ENCODE measurements at regions not wholly inside any gene's neighbourhood (a gene's known extent, or its start where the extent isn't known, plus 50 kb on each side); places are given as distances from the start of the nearest gene placed in this dataset.

- H3K4me3 ChIP-seq (ENCODE audit: low read depth, low read length) = no peak overlapping the region
- TF ChIP-seq, protein P1, sequence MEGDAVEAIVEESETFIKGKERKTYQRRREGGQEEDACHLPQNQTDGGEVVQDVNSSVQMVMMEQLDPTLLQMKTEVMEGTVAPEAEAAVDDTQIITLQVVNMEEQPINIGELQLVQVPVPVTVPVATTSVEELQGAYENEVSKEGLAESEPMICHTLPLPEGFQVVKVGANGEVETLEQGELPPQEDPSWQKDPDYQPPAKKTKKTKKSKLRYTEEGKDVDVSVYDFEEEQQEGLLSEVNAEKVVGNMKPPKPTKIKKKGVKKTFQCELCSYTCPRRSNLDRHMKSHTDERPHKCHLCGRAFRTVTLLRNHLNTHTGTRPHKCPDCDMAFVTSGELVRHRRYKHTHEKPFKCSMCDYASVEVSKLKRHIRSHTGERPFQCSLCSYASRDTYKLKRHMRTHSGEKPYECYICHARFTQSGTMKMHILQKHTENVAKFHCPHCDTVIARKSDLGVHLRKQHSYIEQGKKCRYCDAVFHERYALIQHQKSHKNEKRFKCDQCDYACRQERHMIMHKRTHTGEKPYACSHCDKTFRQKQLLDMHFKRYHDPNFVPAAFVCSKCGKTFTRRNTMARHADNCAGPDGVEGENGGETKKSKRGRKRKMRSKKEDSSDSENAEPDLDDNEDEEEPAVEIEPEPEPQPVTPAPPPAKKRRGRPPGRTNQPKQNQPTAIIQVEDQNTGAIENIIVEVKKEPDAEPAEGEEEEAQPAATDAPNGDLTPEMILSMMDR (IDR thresholded peaks at IDR 0.05; ENCODE audit: borderline replicate concordance, insufficient read depth, low read depth, low read length) = no peak
Measured at GRCh38 chr2:136505462-136505861, 259.9 kb upstream of the THSD7B start.

DNA sequence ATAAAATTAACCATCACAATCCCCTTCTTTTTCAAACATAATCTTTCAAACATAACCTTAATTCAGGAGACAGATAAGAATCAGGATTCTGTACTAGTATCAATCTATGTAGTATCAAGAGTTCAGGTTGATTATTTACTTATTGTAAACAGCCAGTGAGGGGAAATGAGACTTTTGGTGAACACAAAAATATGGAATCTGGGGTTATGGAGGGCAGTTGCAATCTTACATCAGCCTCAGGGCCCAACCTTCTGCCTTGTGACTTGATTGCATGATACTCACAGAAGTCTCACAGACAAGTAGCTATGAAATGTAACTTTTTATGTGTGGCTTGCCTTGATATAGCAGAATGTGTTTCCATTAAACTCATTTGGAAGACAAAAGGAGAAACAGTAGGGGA is 262.7 kb upstream of the THSD7B start:
- TF ChIP-seq, protein P1 (IDR thresholded peaks at IDR 0.05; ENCODE audit: borderline replicate concordance, insufficient read depth, low read depth, low read length) = no peak
- no peak overlapping the region for H3K4me3 ChIP-seq (ENCODE audit: low read depth, low read length)

GRCh38 chr2:136497709-136498108 is 267.6 kb upstream of the THSD7B start:
- H3K4me3 ChIP-seq (ENCODE audit: low read depth, low read length) = no peak overlapping the region
- TF ChIP-seq, protein P1 (IDR thresholded peaks at IDR 0.05; ENCODE audit: borderline replicate concordance, insufficient read depth, low read depth, low read length) = no peak

DNA sequence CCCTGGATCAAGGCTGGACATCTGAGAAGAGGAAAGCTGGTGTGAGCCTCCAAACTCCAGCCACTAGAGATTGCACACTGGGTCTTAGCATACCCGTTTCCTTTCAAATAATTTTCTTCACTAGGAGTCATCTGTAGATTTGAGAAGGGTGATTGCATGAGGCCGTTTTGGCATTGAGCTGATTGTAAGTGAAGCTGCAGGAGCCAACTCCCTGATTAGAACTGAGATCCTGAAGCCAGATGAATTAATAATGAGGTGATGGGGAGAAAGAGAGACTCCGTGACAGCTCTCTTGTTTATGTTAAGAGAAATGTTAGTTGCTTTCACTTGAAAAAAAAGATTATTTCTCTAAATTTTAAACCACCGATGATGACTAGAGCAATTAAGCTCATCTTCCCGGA is 268.4 kb upstream of the THSD7B start:
- TF ChIP-seq, protein P1 (IDR thresholded peaks at IDR 0.05; ENCODE audit: borderline replicate concordance, insufficient read depth, low read depth, low read length) = no peak
- H3K4me3 ChIP-seq (ENCODE audit: low read depth, low read length) = no peak overlapping the region

DNA sequence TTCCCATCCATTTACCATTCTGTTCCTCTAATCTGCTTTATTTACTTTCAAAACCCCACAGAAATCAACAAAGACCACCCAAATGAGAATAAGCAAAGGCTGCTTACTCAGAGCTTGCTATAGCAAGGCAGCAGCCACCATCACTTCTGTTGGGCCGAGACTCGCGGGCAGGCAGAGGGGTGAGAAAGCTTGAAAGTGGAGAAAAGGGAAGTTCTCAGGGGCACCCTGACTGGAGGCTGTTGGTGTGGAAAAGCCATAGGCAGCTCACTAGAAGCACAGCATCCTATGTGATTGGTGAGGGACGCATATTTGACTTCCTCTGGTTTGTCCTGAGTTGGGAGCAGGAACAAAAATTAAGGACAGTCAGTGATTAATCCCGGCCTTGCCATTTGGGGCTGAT is 269.7 kb upstream of the THSD7B start:
- no peak overlapping the region for H3K4me3 ChIP-seq (ENCODE audit: low read depth, low read length)
- TF ChIP-seq, protein P1 (IDR thresholded peaks at IDR 0.05; ENCODE audit: borderline replicate concordance, insufficient read depth, low read depth, low read length) = no peak

- TF ChIP-seq, protein P1 (IDR thresholded peaks at IDR 0.05; ENCODE audit: borderline replicate concordance, insufficient read depth, low read depth, low read length) = no peak
Measured at GRCh38 chr2:136492901-136493300, 272.4 kb upstream of the THSD7B start.

GRCh38 chr2:136490100-136490499 is 275.2 kb upstream of the THSD7B start:
- TF ChIP-seq, protein P1 (IDR thresholded peaks at IDR 0.05; ENCODE audit: borderline replicate concordance, insufficient read depth, low read depth, low read length) = no peak
- H3K4me3 ChIP-seq (ENCODE audit: low read depth, low read length) = no peak overlapping the region

More at GRCh38 chr2:136492901-136493300, 272.4 kb upstream of the THSD7B start:
- no peak overlapping the region for H3K4me3 ChIP-seq (ENCODE audit: low read depth, low read length)
